ENCODE measurements at regions not wholly inside any gene's neighbourhood (a gene's known extent, or its start where the extent isn't known, plus 50 kb on each side); places are given as distances from the start of the nearest gene placed in this dataset.
"Not testable (repeated sequence)": the region's sequence is repeated elsewhere in the genome, so short reads cannot be mapped to it uniquely, and the experiment has no call there.

DNA sequence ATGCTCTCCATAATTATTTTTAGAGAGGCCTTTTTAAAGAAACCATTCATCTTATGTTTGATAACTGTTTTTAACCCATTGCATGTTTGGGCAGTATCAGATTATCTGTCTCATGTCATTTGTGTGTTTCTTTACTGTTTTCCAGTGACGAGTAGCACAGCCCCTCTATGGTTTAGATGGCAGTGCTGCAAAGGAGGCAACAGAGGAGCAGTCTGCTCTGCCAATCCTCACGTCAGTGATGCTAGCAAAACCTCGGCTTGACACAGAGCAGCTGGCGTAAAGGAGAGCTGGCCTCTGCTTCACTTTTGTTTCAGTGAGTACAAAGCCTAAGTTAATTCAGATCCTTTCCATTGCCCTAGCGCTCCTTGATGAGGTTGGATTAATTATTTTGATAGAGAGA lies 80.4 kb upstream of the GARIN1A start:
- Histone ChIP-seq H3K36me3 (peaks cover 59% of the 10 kb centered on the region), H3K27ac (no peak overlapping the region), H3K4me2 (no peak overlapping the region), H4K20me1 (peaks cover 22% of the 10 kb centered on the region; the same call in 1 of the 2 replicates), H3K4me3 (no peak overlapping the region), H3K4me1 (no peaks in the 10 kb centered on the region), H3K9me3 (no peaks in the 10 kb centered on the region), H3K27me3 (no peaks in the 10 kb centered on the region), H3K9ac (no peak overlapping the region)
- TF ChIP-seq Cebpa-rat (IDR thresholded peaks at IDR 0.05): no peak

DNA sequence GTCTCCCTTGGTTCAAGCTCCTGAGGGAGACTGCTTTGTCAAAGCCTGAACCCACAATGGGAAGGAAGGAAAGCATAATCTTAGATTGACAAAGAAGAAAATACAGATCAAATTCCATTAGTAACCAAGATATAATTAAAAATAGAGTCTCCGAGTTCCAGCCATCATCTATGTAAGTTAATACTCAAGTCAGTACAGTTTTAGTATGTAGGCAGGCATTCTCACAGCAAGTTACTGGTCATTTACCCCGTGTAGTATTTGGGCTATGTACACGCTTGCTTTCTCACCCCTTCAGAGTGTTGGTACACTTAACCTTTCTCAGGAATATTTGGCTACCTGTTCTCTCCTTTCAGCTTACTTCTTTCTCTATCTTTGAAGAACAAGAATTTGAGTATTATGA lies 79.9 kb upstream of the GARIN1A start:
- not testable (repeated sequence) for H3K4me2 ChIP-seq, H3K9me3 ChIP-seq, H3K4me1 ChIP-seq, H3K9ac ChIP-seq, H3K27ac ChIP-seq, H3K27me3 ChIP-seq, H3K4me3 ChIP-seq
- Histone ChIP-seq H3K36me3 (peaks cover 64% of the 10 kb centered on the region), H4K20me1 (peaks cover 25% of the 10 kb centered on the region; the same call in 1 of the 2 replicates)

DNA sequence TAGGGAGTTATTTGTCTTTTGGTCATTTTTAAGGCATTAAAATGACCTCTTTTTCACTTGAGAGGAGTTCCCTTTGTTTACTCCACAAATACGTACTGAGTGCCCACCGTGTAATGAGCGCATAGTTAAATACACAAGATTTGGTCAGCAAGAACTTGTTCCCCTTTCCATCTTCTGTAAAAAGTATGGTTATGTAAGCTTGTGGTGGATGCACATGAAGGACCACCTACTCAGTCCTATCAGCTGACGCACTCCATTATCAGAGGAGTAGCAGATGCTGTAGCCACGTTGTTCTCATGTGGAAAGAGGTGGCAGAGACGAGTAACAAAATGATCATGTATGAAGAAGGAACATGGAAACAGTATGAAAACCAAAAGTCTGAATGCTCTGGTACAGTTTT lies 78.0 kb upstream of the GARIN1A start:
- Histone ChIP-seq H4K20me1 (peaks cover 22% of the 10 kb centered on the region), H3K36me3 (peaks cover 70% of the 10 kb centered on the region)
- H3K27ac ChIP-seq, H3K9me3 ChIP-seq, H3K27me3 ChIP-seq, H3K9ac ChIP-seq, H3K4me2 ChIP-seq, H3K4me3 ChIP-seq, H3K4me1 ChIP-seq: not testable (repeated sequence)

DNA sequence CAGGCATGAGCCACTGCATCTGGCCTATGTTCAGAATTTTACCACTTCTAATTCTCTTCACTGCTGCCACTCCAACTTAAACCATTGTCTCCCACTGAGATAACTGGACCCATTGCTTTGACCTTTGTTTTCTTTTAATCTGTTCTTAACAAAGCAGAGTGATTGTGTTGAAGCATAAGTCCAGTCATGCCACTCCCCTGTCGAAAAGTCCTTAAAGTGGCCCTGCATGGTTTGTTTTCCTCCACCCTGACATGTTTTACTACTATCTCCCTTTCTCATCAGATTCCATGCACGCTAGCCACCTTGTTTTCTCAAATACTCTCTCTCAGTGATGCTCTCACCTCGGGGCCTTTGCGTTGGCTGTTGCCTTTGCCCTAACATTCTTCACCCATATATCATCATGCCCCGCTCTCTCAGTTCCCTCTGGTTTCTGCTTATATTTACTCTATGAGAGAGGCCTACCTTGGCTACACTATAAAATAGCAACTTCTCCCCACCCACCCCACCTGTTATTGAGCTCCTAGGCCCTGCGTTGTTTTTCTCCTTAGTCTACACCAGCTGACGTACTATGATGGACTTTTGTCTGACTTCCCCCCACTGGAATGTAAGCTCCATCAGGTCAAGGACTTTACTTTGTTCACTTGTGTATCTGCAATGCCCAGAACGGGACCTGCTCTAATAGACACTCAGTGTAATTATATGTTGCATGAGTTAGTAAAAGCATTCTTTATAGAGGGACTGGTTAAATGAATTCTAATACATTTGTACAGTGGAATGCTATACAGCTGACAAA lies 75.6 kb upstream of the GARIN1A start:
- H3K9ac ChIP-seq, H3K4me3 ChIP-seq, H3K4me1 ChIP-seq, H3K9me3 ChIP-seq, H3K27ac ChIP-seq, H3K27me3 ChIP-seq, H3K4me2 ChIP-seq: not testable (repeated sequence)
- H3K36me3 ChIP-seq: peaks cover 76% of the 10 kb centered on the region
- H4K20me1 ChIP-seq: peaks cover 39% of the 10 kb centered on the region

DNA sequence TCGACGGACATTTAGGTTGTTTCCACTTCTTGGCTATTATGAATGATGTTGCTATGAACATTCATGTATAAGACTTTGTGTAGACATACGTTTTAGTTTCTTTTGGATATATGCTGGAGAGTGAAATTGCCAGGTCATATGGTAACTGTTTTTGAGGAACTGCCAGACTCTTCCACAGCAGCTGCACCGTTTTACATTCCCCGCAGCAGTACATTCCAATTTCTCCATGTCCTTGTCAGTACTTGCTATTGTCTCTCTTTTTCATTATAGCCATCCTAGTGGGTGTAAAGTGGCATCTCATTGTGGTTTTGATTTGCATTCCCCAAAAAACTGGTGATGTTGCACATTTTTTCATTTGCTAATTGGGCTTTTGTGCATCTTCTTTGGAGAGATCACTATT lies 73.1 kb upstream of the GARIN1A start:
- H3K4me3 ChIP-seq, H3K9ac ChIP-seq, H3K9me3 ChIP-seq, H3K4me2 ChIP-seq, H3K27ac ChIP-seq, H3K27me3 ChIP-seq, H3K4me1 ChIP-seq: not testable (repeated sequence)
- H3K36me3 ChIP-seq: peaks cover 62% of the 10 kb centered on the region
- H4K20me1 ChIP-seq: peaks cover 54% of the 10 kb centered on the region

DNA sequence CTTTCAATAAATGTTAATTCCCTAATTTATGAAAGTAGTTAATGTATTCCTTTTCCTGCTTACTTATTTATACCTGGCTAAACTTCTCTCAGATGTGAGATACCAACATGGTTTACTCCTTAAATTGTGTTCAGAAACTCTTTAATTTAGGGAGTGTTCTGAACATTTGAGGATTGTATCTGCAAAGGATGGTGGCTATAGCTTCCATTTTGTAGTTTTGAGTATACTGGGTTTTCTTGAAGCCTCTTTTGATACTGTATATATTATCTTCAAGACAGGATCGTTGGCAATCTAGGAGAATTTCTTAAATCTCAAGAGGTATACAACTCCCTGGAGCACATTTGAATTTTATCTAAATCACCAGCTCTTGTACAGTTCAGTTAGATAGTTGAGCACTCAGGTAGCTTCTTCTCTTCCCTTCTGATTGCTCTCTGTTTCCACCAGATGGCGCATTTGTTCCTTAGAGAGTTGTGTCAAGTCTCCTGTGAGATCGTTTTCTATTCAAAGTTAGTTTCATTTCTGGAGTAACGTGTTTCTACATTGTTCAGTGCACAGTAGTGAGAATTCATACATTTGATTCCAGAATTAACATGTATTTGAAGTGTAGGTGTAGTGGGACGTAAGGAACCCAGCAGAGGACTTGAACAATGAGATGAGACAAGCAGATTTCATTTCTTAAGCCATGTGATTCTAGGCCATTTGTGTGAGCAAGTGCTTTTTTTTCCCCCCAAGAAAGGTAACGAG lies 63.2 kb upstream of the GARIN1A start:
- H3K4me1 ChIP-seq, H3K4me3 ChIP-seq, H3K27ac ChIP-seq, H3K27me3 ChIP-seq, H3K9me3 ChIP-seq: not testable (repeated sequence)
- peak overlapping the region; percentile 44; the same call in 1 of the 2 replicates for H3K9ac ChIP-seq
- peaks cover 34% of the 10 kb centered on the region for H4K20me1 ChIP-seq
- H3K4me2 ChIP-seq: peak overlapping the region; percentile 68
- H3K36me3 ChIP-seq: peaks cover 60% of the 10 kb centered on the region

DNA sequence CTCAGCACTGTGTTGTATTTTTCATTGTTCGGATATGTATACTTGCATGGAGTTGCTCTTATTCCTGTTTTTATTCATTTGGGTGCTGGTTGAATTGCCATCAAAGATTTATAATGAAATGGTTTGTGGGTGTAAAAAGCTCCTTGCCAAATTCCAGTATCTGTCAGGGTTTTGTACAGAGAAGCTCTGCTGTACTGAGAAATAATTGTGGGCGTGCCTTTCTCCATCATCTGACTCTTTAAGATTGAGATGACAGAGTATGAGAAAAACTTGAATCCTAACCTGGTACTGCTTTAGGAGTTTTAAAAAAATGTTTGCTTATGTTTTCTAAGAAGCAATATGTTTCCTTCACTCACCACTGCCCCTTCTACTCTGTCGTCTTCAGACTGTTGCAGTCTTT lies 58.7 kb upstream of the GARIN1A start:
- Histone ChIP-seq H3K36me3 (peaks cover 63% of the 10 kb centered on the region), H4K20me1 (peaks cover 16% of the 10 kb centered on the region; the same call in 1 of the 2 replicates)
- H3K4me1 ChIP-seq, H3K9ac ChIP-seq, H3K9me3 ChIP-seq, H3K27me3 ChIP-seq, H3K27ac ChIP-seq, H3K4me2 ChIP-seq, H3K4me3 ChIP-seq: not testable (repeated sequence)

DNA sequence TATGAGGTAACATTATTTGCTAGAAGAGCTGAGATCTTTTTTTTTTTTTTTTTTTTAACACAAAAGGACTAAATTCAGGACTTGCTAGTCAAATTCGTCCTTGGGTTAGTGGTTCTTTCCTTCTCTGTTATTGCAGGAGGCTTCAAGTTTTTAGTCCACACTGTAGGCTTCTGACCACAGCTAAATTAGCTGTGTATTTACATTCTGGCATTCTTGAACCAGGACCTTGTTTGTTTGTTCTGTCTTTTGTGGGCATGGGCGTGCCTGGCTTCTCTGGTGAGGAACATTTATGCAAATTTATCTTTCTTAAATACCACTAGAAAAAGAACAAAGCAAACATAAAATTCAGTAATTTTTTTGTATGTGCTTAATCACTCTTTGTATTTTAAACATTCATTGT lies 57.3 kb upstream of the GARIN1A start:
- H3K9ac ChIP-seq, H3K27ac ChIP-seq, H3K27me3 ChIP-seq, H3K4me2 ChIP-seq, H3K4me1 ChIP-seq, H3K9me3 ChIP-seq, H3K4me3 ChIP-seq: not testable (repeated sequence)
- Histone ChIP-seq H3K36me3 (peaks cover 76% of the 10 kb centered on the region), H4K20me1 (peaks cover 16% of the 10 kb centered on the region; the same call in 1 of the 2 replicates)

DNA sequence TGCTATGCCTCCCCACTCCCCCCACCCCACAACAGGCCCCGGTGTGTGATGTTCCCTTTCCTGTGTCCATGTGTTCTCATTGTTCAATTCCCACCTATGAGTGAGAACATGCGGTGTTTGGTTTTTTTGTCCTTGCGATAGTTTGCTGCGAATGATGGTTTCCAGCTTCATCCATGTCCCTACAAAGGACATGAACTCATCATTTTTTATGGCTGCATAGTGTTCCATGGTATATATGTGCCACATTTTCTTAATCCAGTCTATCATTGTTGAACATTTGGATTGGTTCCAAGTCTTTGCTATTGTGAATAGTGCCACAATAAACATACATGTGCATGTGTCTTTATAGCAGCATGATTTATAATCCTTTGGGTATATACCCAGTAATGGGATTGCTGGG lies 55.3 kb upstream of the GARIN1A start:
- not testable (repeated sequence) for H3K9ac ChIP-seq, H3K27me3 ChIP-seq, H3K4me1 ChIP-seq, H3K4me3 ChIP-seq, H3K4me2 ChIP-seq, H3K27ac ChIP-seq, H3K9me3 ChIP-seq
- Histone ChIP-seq H3K36me3 (peaks cover 78% of the 10 kb centered on the region), H4K20me1 (peaks cover 16% of the 10 kb centered on the region; the same call in 1 of the 2 replicates)
